ENCODE measurements at regions not wholly inside any gene's neighbourhood (a gene's known extent, or its start where the extent isn't known, plus 50 kb on each side); places are given as distances from the start of the nearest gene placed in this dataset.

- no peak for TF ChIP-seq SNAPC5 (CRISPR knock-in tag; IDR thresholded peaks at IDR 0.05; ENCODE audit: borderline replicate concordance)
- no peak for TF ChIP-seq EZH2 (conservative IDR thresholded peaks at IDR 0.05; ENCODE audit: low read depth, low read length)
- TF ChIP-seq RNF2 (conservative IDR thresholded peaks at IDR 0.05; ENCODE audit: low read depth), result no peak
- TF ChIP-seq GTF2F1 (IDR thresholded peaks at IDR 0.05; ENCODE audit: low read length), result no peak
- TF ChIP-seq RXRA (CRISPR knock-in tag; IDR thresholded peaks at IDR 0.05), result no peak
- no peak for TF ChIP-seq MAFF (IDR thresholded peaks at IDR 0.05; ENCODE audit: low read depth, low read length)
- no peak for TF ChIP-seq HNRNPLL (IDR thresholded peaks at IDR 0.05; ENCODE audit: low read depth, low read length, poor library complexity, severe bottlenecking)
- no peak for TF ChIP-seq SNAPC2 (CRISPR knock-in tag; IDR thresholded peaks at IDR 0.05)
Observed at GRCh38 chr13:99125326-99125915, 75.2 kb upstream of the UBAC2 start.

Data from HepG2 (cell line).